Loucy (cell line): ENCODE measurements at regions not wholly inside any gene's neighbourhood (a gene's known extent, or its start where the extent isn't known, plus 50 kb on each side); places are given as distances from the start of the nearest gene placed in this dataset.
"Not testable (repeated sequence)": the region's sequence is repeated elsewhere in the genome, so short reads cannot be mapped to it uniquely, and the experiment has no call there.

Source experiments
- EZH2phosphoT487 ChIP-seq: fragments of 200-600 bp; IDR thresholded peaks from 2 replicates; pipeline ENCODE4 v1.6.1; 2018; ENCODE audit warnings: antibody characterized with exemption, mild to moderate bottlenecking, moderate library complexity, borderline replicate concordance
- TF ChIP-seq, protein P1 (sequence below): fragments of 200-600 bp; sonication (generic); conservative IDR thresholded peaks from 2 replicates; pipeline ENCODE4 v1.5.1; 2014; ENCODE audit warnings: mild to moderate bottlenecking, antibody characterized with exemption, low read length

DNA sequence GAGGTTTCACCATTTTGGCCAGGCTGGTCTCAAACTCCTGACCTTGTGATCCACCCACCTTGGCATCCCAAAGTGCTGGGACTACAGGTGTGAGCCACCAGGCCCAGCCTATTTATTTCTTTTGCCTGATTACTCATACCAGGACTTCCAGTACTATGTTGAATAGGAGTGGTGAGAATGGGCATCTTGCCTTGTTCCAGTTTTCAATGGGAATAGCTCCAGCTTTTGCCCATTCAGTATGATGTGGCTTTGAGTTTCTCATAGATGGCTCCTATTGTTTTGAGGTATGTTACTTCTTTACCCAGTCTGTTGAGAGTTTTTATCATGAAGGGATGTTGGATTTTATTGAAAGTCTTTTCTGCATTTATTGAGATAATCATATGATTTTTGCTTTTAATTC, 924.5 kb downstream of the DTWD2 start:
- TF ChIP-seq, protein P1, sequence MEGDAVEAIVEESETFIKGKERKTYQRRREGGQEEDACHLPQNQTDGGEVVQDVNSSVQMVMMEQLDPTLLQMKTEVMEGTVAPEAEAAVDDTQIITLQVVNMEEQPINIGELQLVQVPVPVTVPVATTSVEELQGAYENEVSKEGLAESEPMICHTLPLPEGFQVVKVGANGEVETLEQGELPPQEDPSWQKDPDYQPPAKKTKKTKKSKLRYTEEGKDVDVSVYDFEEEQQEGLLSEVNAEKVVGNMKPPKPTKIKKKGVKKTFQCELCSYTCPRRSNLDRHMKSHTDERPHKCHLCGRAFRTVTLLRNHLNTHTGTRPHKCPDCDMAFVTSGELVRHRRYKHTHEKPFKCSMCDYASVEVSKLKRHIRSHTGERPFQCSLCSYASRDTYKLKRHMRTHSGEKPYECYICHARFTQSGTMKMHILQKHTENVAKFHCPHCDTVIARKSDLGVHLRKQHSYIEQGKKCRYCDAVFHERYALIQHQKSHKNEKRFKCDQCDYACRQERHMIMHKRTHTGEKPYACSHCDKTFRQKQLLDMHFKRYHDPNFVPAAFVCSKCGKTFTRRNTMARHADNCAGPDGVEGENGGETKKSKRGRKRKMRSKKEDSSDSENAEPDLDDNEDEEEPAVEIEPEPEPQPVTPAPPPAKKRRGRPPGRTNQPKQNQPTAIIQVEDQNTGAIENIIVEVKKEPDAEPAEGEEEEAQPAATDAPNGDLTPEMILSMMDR = not testable (repeated sequence)
- TF ChIP-seq EZH2phosphoT487 = not testable (repeated sequence)
